A549 (cell line): ENCODE measurements at regions not wholly inside any gene's neighbourhood (a gene's known extent, or its start where the extent isn't known, plus 50 kb on each side); places are given as distances from the start of the nearest gene placed in this dataset.

Experiments
- ATAC-seq, 2 experiments: fragments of 200-7000 bp in 1 of 2; fragments of >200 bp in 1 of 2; cut with Nextera tagmentation in 1 of 2; cut with Tn5 transposase in 1 of 2; 3 replicates each; pipeline versions ENCODE4 v1.8.0 to v1.9.1; 2018 to 2020; ENCODE audit warnings: mild to moderate bottlenecking in 1 of 2, moderate library complexity in 1 of 2
- CTCF ChIA-PET: fragments of 300-600 bp; sonication (Branson Sonifier 250); formaldehyde crosslinking; extraction: SDS; loops from one replicate; lab custom pipeline; 2021; ENCODE audit warnings: antibody characterized with exemption, inconsistent platforms; lab: Yijun Ruan, JAX
- POLR2A ChIA-PET: fragments of 350-600 bp; formaldehyde crosslinking; extraction: SDS; loops from one replicate; lab custom pipeline; 2021; ENCODE audit warnings: antibody characterized with exemption, inconsistent platforms; lab: Yijun Ruan, JAX
- DNase-seq, 2 experiments: peaks; one replicate each; pipeline versions ENCODE4 v3.0.0 to v3.0.0-alpha.2; 2011 to 2016; ENCODE audit warnings: low read depth in 1 of 2, low spot score in 1 of 2
- FAIRE-seq: peaks from 2 replicates; lab custom pipeline; 2011; peaks lifted over from hg19 to GRCh38; lab: Jason Lieb, UNC
- H3K27ac ChIP-seq, 2 experiments: fragments of >200 bp; sonication (Bioruptor Twin); formaldehyde crosslinking; 3 replicates each; pipeline ENCODE4 v1.5.1; 2016 to 2017
- H3K4me1 ChIP-seq: fragments of >200 bp; sonication (Bioruptor Twin); formaldehyde crosslinking; 3 replicates; pipeline ENCODE4 v1.6.1; 2016
- H3K4me2 ChIP-seq: fragments of >200 bp; sonication (Bioruptor Twin); formaldehyde crosslinking; 3 replicates; pipeline ENCODE4 v1.6.1; 2016
- H3K4me3 ChIP-seq: fragments of >200 bp; sonication (Bioruptor Twin); formaldehyde crosslinking; 3 replicates; pipeline ENCODE4 v1.5.1; 2016
- H3K9me3 ChIP-seq: fragments of >200 bp; sonication (Bioruptor Twin); formaldehyde crosslinking; 3 replicates; pipeline ENCODE4 v1.6.1; 2016
- CBX8 ChIP-seq: fragments of 200-600 bp; sonication (generic); IDR thresholded peaks from 2 replicates; pipeline ENCODE4 v1.6.1; 2016
- CHD2 ChIP-seq: fragments of 150-350 bp; IDR thresholded peaks from 2 replicates; pipeline ENCODE4 v1.6.1; 2014; ENCODE audit warnings: low read length; ENCODE audit not compliant: partially characterized antibody
- EHF ChIP-seq: fragments of 250-450 bp; sonication (Bioruptor Pico); IDR thresholded peaks from 2 replicates; pipeline ENCODE4 v1.5.0; 2020; ENCODE audit warnings: mild to moderate bottlenecking
- ESRRA ChIP-seq: fragments of 150-350 bp; IDR thresholded peaks from 2 replicates; pipeline ENCODE4 v1.6.1; 2014; ENCODE audit warnings: mild to moderate bottlenecking, low read length, borderline replicate concordance
- FOXS1 ChIP-seq: fragments of 250-450 bp; sonication (Bioruptor Pico); IDR thresholded peaks from 2 replicates; pipeline ENCODE4 v1.5.0; 2020; ENCODE audit warnings: mild to moderate bottlenecking, moderate library complexity
- GATA3 ChIP-seq: IDR thresholded peaks from 2 replicates; pipeline ENCODE4 v1.6.1; 2012; ENCODE audit warnings: borderline replicate concordance
- HEYL ChIP-seq: fragments of 250-450 bp; sonication (Bioruptor Pico); IDR thresholded peaks from 2 replicates; pipeline ENCODE4 v1.8.0; 2021; ENCODE audit warnings: mild to moderate bottlenecking, moderate library complexity
- HOXA7 ChIP-seq: fragments of 250-450 bp; sonication (Bioruptor Pico); IDR thresholded peaks from 2 replicates; pipeline ENCODE4 v1.5.0; 2020; ENCODE audit warnings: mild to moderate bottlenecking, moderate library complexity
- HOXB5 ChIP-seq: fragments of 250-450 bp; sonication (Bioruptor Pico); IDR thresholded peaks from 2 replicates; pipeline ENCODE4 v1.5.0; 2020; ENCODE audit warnings: mild to moderate bottlenecking, moderate library complexity
- MYC ChIP-seq: IDR thresholded peaks from 2 replicates; pipeline ENCODE4 v1.6.1; 2012; ENCODE audit warnings: mild to moderate bottlenecking, inconsistent platforms, low read length, improper control_type of control experiment, borderline replicate concordance
- NPAS2 ChIP-seq: fragments of 250-450 bp; sonication (Bioruptor Pico); IDR thresholded peaks from 2 replicates; pipeline ENCODE4 v1.8.0; 2022; ENCODE audit warnings: mild to moderate bottlenecking, moderate library complexity, borderline replicate concordance
- RNF2 ChIP-seq: fragments of 200-600 bp; sonication (generic); IDR thresholded peaks from 2 replicates; pipeline ENCODE4 v1.6.1; 2016; ENCODE audit warnings: low read depth, mild to moderate bottlenecking, antibody characterized with exemption, moderate library complexity, borderline replicate concordance
- SMC3 ChIP-seq: fragments of >200 bp; sonication (Bioruptor Twin); formaldehyde crosslinking; IDR thresholded peaks from 3 replicates; pipeline ENCODE4 v1.6.1; 2018; ENCODE audit warnings: inconsistent platforms
- SREBF2 ChIP-seq: fragments of 450-650 bp; IDR thresholded peaks from 2 replicates; pipeline ENCODE4 v1.6.1; 2014; ENCODE audit warnings: mild to moderate bottlenecking, moderate library complexity
- TFCP2L1 ChIP-seq: fragments of 250-450 bp; sonication (Bioruptor Pico); IDR thresholded peaks from 2 replicates; pipeline ENCODE4 v1.5.0; 2021; ENCODE audit warnings: mild to moderate bottlenecking
- TP53 ChIP-seq: fragments of 250-450 bp; sonication (Bioruptor Pico); IDR thresholded peaks from 2 replicates; pipeline ENCODE4 v1.5.0; 2021; ENCODE audit warnings: mild to moderate bottlenecking, moderate library complexity
- ZC3H11A ChIP-seq: fragments of 450-650 bp; IDR thresholded peaks from 2 replicates; pipeline ENCODE4 v1.6.1; 2014; ENCODE audit warnings: antibody characterized with exemption, mild to moderate bottlenecking
- ZFP36 ChIP-seq: fragments of 450-650 bp; IDR thresholded peaks from 2 replicates; pipeline ENCODE4 v1.6.1; 2014; ENCODE audit warnings: borderline replicate concordance; ENCODE audit not compliant: partially characterized antibody
- WGBS: methylation state at CpG from one replicate; pipeline ENCODE4 v1.1.6; 2017; ENCODE audit errors: missing lambda C conversion rate; 5-methylcytosine and 5-hydroxymethylcytosine counted together
- TF ChIP-seq, protein P1 (sequence below): fragments of 200-600 bp; sonication (generic); IDR thresholded peaks from 2 replicates; pipeline ENCODE4 v1.6.1; 2016; ENCODE audit warnings: antibody characterized with exemption, mild to moderate bottlenecking, moderate library complexity
- TF ChIP-seq, protein P2 (sequence below): fragments of 250-450 bp; sonication (Bioruptor Pico); IDR thresholded peaks from 2 replicates; pipeline ENCODE4 v1.5.0; 2021; ENCODE audit warnings: mild to moderate bottlenecking, moderate library complexity, borderline replicate concordance
- TF ChIP-seq, protein P3 (sequence below): fragments of 150-350 bp; IDR thresholded peaks from 2 replicates; pipeline ENCODE4 v1.6.1; 2014; ENCODE audit warnings: low read depth, mild to moderate bottlenecking, low read length
- TF ChIP-seq, protein P4 (sequence below): fragments of >200 bp; sonication (Bioruptor Twin); formaldehyde crosslinking; IDR thresholded peaks from 3 replicates; pipeline ENCODE4 v1.5.1; 2016
- TF ChIP-seq, protein P5 (sequence below): IDR thresholded peaks from 2 replicates; pipeline ENCODE4 v1.6.1; 2012
- TF ChIP-seq, protein P6 (sequence below): fragments of >200 bp; sonication (Bioruptor Twin); formaldehyde crosslinking; IDR thresholded peaks from 3 replicates; pipeline ENCODE4 v1.6.1; 2016

DNA sequence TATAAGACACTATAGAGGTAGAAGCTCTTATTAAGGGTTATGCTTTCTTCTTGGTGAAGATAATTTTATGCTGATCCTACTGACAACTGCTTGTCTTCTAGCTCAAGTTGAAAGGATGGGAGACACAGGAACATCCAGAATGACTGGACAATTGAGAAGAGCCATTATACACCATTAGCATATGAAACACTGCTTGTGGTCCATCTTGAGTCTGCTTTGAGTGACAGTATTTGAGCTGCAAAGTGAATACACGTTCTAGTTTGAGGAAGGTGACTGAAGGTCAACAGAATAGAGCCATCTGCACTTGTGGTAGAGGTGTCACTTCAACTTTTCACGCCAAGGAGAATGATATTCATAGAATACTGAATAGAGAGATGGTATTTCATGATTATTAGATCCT lies 315.4 kb downstream of the MCTP2 start (continued):
- TF ChIP-seq, protein P1, sequence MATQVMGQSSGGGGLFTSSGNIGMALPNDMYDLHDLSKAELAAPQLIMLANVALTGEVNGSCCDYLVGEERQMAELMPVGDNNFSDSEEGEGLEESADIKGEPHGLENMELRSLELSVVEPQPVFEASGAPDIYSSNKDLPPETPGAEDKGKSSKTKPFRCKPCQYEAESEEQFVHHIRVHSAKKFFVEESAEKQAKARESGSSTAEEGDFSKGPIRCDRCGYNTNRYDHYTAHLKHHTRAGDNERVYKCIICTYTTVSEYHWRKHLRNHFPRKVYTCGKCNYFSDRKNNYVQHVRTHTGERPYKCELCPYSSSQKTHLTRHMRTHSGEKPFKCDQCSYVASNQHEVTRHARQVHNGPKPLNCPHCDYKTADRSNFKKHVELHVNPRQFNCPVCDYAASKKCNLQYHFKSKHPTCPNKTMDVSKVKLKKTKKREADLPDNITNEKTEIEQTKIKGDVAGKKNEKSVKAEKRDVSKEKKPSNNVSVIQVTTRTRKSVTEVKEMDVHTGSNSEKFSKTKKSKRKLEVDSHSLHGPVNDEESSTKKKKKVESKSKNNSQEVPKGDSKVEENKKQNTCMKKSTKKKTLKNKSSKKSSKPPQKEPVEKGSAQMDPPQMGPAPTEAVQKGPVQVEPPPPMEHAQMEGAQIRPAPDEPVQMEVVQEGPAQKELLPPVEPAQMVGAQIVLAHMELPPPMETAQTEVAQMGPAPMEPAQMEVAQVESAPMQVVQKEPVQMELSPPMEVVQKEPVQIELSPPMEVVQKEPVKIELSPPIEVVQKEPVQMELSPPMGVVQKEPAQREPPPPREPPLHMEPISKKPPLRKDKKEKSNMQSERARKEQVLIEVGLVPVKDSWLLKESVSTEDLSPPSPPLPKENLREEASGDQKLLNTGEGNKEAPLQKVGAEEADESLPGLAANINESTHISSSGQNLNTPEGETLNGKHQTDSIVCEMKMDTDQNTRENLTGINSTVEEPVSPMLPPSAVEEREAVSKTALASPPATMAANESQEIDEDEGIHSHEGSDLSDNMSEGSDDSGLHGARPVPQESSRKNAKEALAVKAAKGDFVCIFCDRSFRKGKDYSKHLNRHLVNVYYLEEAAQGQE = no peak
- TF ChIP-seq GATA3 (no peak), ZC3H11A (no peak)
- TF ChIP-seq, protein P2, sequence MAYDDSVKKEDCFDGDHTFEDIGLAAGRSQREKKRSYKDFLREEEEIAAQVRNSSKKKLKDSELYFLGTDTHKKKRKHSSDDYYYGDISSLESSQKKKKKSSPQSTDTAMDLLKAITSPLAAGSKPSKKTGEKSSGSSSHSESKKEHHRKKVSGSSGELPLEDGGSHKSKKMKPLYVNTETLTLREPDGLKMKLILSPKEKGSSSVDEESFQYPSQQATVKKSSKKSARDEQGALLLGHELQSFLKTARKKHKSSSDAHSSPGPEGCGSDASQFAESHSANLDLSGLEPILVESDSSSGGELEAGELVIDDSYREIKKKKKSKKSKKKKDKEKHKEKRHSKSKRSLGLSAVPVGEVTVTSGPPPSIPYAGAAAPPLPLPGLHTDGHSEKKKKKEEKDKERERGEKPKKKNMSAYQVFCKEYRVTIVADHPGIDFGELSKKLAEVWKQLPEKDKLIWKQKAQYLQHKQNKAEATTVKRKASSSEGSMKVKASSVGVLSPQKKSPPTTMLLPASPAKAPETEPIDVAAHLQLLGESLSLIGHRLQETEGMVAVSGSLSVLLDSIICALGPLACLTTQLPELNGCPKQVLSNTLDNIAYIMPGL (CRISPR knock-in tag) = no peak

DNA sequence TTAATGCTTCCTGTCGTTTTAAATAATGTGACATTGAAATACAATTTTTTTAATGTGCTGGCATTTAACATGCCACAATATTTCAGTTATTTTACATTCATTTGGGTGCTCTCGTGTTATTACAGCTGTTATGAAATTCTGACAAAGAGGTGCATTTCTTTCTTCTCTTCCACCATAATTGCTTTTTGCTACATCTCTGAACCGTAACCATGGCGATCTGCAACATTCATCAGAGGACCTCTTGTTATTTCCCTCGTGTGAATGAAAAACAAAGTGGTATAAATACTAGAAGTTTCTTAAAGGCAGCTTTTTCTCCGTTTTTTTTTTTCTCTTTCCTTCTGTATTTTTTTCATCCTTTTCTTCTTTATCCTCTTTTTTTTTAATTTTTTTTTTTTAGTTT lies 316.4 kb downstream of the MCTP2 start:
- no peak overlapping the region for H3K4me2 ChIP-seq
- no peak for DNase-seq
- no peak overlapping the region for H3K27ac ChIP-seq
- ChIA-PET CTCF (no interaction called here), POLR2A (no interaction called here)
- no peak for ATAC-seq
- H3K4me3 ChIP-seq = no peak overlapping the region
- TF ChIP-seq CHD2 = no peak
- TF ChIP-seq CBX8 = no peak
- TF ChIP-seq SREBF2 = no peak
- no peak for TF ChIP-seq HEYL (CRISPR knock-in tag)
- TF ChIP-seq HOXB5 (CRISPR knock-in tag) = no peak
- TF ChIP-seq RNF2 = no peak
- TF ChIP-seq TP53 (CRISPR knock-in tag) = no peak
- no peak for TF ChIP-seq ZFP36
- TF ChIP-seq HOXA7 (CRISPR knock-in tag) = no peak
- TF ChIP-seq, protein P3, sequence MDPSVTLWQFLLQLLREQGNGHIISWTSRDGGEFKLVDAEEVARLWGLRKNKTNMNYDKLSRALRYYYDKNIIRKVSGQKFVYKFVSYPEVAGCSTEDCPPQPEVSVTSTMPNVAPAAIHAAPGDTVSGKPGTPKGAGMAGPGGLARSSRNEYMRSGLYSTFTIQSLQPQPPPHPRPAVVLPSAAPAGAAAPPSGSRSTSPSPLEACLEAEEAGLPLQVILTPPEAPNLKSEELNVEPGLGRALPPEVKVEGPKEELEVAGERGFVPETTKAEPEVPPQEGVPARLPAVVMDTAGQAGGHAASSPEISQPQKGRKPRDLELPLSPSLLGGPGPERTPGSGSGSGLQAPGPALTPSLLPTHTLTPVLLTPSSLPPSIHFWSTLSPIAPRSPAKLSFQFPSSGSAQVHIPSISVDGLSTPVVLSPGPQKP = no peak
- no peaks in the 10 kb centered on the region for H3K4me1 ChIP-seq
- no peak for FAIRE-seq
- 1% methylated on average over 6 of the region's 6 CpGs for WGBS
- H3K9me3 ChIP-seq = peaks cover 16% of the 10 kb centered on the region; the same call in 1 of the 3 replicates

DNA sequence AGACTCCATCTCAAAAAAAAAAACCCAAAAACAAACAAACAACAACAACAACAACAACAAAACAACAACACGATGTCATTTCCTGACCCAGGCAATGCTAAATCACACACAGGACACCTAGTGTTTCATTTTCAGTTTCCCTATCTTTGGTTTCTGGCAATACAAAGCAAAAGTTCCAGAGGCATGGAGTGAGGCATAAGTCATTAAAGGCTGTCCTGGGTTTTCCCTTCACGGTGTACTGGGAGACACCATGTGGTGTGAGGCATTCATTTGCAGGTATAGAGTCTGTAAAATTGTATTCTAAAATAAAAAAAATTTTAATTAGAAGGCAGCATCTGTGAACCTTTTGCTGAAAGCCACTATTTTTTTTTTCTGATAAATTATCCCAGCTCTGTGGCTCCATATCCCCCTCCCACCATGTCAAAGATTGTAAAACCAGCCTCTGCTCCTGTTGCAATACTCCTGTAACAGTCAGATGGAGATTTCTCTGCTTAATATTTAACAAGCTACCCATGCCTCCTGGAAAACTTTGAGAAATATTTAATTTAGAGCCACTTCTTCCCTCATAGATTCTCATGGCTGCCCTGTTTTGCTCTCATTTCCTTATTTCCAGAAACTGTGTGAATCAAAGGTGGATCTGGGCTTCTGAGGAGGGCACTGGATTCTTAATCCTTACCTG lies 324.6 kb downstream of the MCTP2 start:
- no peak for FAIRE-seq
- H3K4me3 ChIP-seq = no peak overlapping the region
- CTCF ChIA-PET = no interaction called here

More for the DNA sequence above, 324.6 kb downstream of the MCTP2 start:
- POLR2A ChIA-PET = no interaction called here
- 2% methylated on average over 2 of the region's 2 CpGs for WGBS
- DNase-seq (no peak), ATAC-seq (no peak)
- Histone ChIP-seq H3K4me1 (no peaks in the 10 kb centered on the region), H3K4me2 (no peak overlapping the region), H3K27ac (no peak overlapping the region), H3K9me3 (peaks cover 21% of the 10 kb centered on the region; the same call in 2 of the 3 replicates)
- TF ChIP-seq FOXS1 (CRISPR knock-in tag) (no peak), ESRRA (no peak), HOXA7 (CRISPR knock-in tag) (no peak), HEYL (CRISPR knock-in tag) (no peak), TFCP2L1 (CRISPR knock-in tag) (no peak), MYC (no peak), EHF (CRISPR knock-in tag) (no peak), GATA3 (no peak), SMC3 (no peak), NPAS2 (CRISPR knock-in tag) (no peak), RNF2 (no peak), TP53 (CRISPR knock-in tag) (no peak)
- TF ChIP-seq, protein P4, sequence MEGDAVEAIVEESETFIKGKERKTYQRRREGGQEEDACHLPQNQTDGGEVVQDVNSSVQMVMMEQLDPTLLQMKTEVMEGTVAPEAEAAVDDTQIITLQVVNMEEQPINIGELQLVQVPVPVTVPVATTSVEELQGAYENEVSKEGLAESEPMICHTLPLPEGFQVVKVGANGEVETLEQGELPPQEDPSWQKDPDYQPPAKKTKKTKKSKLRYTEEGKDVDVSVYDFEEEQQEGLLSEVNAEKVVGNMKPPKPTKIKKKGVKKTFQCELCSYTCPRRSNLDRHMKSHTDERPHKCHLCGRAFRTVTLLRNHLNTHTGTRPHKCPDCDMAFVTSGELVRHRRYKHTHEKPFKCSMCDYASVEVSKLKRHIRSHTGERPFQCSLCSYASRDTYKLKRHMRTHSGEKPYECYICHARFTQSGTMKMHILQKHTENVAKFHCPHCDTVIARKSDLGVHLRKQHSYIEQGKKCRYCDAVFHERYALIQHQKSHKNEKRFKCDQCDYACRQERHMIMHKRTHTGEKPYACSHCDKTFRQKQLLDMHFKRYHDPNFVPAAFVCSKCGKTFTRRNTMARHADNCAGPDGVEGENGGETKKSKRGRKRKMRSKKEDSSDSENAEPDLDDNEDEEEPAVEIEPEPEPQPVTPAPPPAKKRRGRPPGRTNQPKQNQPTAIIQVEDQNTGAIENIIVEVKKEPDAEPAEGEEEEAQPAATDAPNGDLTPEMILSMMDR = no peak
- TF ChIP-seq, protein P5, sequence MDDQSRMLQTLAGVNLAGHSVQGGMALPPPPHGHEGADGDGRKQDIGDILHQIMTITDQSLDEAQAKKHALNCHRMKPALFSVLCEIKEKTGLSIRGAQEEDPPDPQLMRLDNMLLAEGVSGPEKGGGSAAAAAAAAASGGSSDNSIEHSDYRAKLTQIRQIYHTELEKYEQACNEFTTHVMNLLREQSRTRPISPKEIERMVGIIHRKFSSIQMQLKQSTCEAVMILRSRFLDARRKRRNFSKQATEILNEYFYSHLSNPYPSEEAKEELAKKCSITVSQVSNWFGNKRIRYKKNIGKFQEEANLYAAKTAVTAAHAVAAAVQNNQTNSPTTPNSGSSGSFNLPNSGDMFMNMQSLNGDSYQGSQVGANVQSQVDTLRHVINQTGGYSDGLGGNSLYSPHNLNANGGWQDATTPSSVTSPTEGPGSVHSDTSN = no peak
- TF ChIP-seq, protein P6, sequence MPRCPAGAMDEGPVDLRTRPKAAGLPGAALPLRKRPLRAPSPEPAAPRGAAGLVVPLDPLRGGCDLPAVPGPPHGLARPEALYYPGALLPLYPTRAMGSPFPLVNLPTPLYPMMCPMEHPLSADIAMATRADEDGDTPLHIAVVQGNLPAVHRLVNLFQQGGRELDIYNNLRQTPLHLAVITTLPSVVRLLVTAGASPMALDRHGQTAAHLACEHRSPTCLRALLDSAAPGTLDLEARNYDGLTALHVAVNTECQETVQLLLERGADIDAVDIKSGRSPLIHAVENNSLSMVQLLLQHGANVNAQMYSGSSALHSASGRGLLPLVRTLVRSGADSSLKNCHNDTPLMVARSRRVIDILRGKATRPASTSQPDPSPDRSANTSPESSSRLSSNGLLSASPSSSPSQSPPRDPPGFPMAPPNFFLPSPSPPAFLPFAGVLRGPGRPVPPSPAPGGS = no peak
